GM23338 (cell line): ENCODE measurements at regions not wholly inside any gene's neighbourhood (a gene's known extent, or its start where the extent isn't known, plus 50 kb on each side); places are given as distances from the start of the nearest gene placed in this dataset.

Experiments used
- CREB1 ChIP-seq: fragments of 250-450 bp; sonication (Bioruptor Pico); IDR thresholded peaks from 2 replicates; pipeline ENCODE4 v1.5.0; 2020; ENCODE audit warnings: low read depth, mild to moderate bottlenecking, moderate library complexity
- EZH2 ChIP-seq: fragments of 200-600 bp; sonication (generic); IDR thresholded peaks from one replicate; pipeline ENCODE4 v1.8.0; 2017; ENCODE audit warnings: antibody characterized with exemption, mild to moderate bottlenecking, low read depth; ENCODE audit not compliant: unreplicated experiment
- EZH2phosphoT487 ChIP-seq: fragments of 200-600 bp; sonication (generic); IDR thresholded peaks from one replicate; pipeline ENCODE4 v1.8.1; 2018; ENCODE audit warnings: antibody characterized with exemption; ENCODE audit not compliant: unreplicated experiment
- JUNB ChIP-seq: IDR thresholded peaks from one replicate; pipeline ENCODE4 v1.6.1; 2016; ENCODE audit warnings: antibody characterized with exemption; ENCODE audit not compliant: unreplicated experiment
- NANOG ChIP-seq: IDR thresholded peaks from 2 replicates; pipeline ENCODE4 v1.6.1; 2016; ENCODE audit warnings: antibody characterized with exemption, borderline replicate concordance
- POLR2AphosphoS5 ChIP-seq: IDR thresholded peaks from 2 replicates; pipeline ENCODE4 v1.6.1; 2016; ENCODE audit warnings: antibody characterized with exemption, low read depth
- STAT1 ChIP-seq: IDR thresholded peaks from one replicate; pipeline ENCODE4 v1.6.1; 2016; ENCODE audit warnings: antibody characterized with exemption; ENCODE audit not compliant: unreplicated experiment
- ZNF114 ChIP-seq: fragments of 250-450 bp; sonication (Bioruptor Pico); IDR thresholded peaks from 2 replicates; pipeline ENCODE4 v1.5.0; 2020; ENCODE audit warnings: mild to moderate bottlenecking, moderate library complexity
- ZNF331 ChIP-seq: fragments of 250-450 bp; sonication (Bioruptor Pico); IDR thresholded peaks from 2 replicates; pipeline ENCODE4 v1.5.0; 2020; ENCODE audit warnings: low read depth, mild to moderate bottlenecking, moderate library complexity
- TF ChIP-seq, protein P1 (sequence below), 2 experiments: fragments of 200-600 bp in 1 of 2; sonication (generic) in 1 of 2; conservative IDR thresholded peaks; 2 replicates each; pipeline versions ENCODE4 v1.5.1 to v1.6.1; 2016 to 2017; ENCODE audit warnings: antibody characterized with exemption in 2 of 2, low read depth in 2 of 2, mild to moderate bottlenecking in 2 of 2, moderate library complexity in 1 of 2
- TF ChIP-seq, protein P2 (sequence below): IDR thresholded peaks from one replicate; pipeline ENCODE4 v1.6.1; 2018; ENCODE audit warnings: antibody characterized with exemption; ENCODE audit not compliant: unreplicated experiment
- TF ChIP-seq, protein P3 (sequence below): IDR thresholded peaks from 2 replicates; pipeline ENCODE4 v1.6.1; 2016; ENCODE audit warnings: antibody characterized with exemption
- TF ChIP-seq, protein P4 (sequence below): fragments of 250-450 bp; sonication (Bioruptor Pico); IDR thresholded peaks from 2 replicates; pipeline ENCODE4 v1.5.0; 2020; ENCODE audit warnings: mild to moderate bottlenecking, moderate library complexity

DNA sequence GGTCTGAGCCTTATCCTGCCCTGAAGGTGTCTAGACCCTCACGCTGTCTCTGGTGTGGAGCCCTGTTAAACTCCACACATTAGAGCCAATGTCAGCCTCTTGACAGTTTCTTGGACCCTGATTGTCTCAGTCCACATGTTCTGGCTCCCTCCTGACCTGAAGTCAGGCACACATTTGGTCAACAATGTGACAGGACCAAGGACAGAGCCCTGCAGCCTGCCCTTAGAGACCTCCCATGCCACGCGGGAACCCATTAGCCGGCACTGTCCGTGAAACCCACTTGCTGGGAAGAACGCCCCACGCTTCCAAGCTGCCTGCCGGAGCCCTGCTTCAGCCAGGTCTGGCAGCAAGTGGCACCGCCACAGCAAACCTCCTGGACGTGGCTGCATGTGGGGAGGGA is 162.7 kb upstream of the LINGO1 start:
- TF ChIP-seq ZNF114 (CRISPR knock-in tag) (no peak), POLR2AphosphoS5 (no peak), EZH2 (no peak), EZH2phosphoT487 (no peak), NANOG (no peak), CREB1 (CRISPR knock-in tag) (no peak), ZNF331 (CRISPR knock-in tag) (no peak), JUNB (no peak), STAT1 (no peak)
- TF ChIP-seq, protein P1, sequence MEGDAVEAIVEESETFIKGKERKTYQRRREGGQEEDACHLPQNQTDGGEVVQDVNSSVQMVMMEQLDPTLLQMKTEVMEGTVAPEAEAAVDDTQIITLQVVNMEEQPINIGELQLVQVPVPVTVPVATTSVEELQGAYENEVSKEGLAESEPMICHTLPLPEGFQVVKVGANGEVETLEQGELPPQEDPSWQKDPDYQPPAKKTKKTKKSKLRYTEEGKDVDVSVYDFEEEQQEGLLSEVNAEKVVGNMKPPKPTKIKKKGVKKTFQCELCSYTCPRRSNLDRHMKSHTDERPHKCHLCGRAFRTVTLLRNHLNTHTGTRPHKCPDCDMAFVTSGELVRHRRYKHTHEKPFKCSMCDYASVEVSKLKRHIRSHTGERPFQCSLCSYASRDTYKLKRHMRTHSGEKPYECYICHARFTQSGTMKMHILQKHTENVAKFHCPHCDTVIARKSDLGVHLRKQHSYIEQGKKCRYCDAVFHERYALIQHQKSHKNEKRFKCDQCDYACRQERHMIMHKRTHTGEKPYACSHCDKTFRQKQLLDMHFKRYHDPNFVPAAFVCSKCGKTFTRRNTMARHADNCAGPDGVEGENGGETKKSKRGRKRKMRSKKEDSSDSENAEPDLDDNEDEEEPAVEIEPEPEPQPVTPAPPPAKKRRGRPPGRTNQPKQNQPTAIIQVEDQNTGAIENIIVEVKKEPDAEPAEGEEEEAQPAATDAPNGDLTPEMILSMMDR (conservative IDR thresholded peaks at IDR 0.05; ENCODE audit: low read depth in 2 of 2): no peak
- TF ChIP-seq, protein P2, sequence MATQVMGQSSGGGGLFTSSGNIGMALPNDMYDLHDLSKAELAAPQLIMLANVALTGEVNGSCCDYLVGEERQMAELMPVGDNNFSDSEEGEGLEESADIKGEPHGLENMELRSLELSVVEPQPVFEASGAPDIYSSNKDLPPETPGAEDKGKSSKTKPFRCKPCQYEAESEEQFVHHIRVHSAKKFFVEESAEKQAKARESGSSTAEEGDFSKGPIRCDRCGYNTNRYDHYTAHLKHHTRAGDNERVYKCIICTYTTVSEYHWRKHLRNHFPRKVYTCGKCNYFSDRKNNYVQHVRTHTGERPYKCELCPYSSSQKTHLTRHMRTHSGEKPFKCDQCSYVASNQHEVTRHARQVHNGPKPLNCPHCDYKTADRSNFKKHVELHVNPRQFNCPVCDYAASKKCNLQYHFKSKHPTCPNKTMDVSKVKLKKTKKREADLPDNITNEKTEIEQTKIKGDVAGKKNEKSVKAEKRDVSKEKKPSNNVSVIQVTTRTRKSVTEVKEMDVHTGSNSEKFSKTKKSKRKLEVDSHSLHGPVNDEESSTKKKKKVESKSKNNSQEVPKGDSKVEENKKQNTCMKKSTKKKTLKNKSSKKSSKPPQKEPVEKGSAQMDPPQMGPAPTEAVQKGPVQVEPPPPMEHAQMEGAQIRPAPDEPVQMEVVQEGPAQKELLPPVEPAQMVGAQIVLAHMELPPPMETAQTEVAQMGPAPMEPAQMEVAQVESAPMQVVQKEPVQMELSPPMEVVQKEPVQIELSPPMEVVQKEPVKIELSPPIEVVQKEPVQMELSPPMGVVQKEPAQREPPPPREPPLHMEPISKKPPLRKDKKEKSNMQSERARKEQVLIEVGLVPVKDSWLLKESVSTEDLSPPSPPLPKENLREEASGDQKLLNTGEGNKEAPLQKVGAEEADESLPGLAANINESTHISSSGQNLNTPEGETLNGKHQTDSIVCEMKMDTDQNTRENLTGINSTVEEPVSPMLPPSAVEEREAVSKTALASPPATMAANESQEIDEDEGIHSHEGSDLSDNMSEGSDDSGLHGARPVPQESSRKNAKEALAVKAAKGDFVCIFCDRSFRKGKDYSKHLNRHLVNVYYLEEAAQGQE: peak; percentile 65
- TF ChIP-seq, protein P3, sequence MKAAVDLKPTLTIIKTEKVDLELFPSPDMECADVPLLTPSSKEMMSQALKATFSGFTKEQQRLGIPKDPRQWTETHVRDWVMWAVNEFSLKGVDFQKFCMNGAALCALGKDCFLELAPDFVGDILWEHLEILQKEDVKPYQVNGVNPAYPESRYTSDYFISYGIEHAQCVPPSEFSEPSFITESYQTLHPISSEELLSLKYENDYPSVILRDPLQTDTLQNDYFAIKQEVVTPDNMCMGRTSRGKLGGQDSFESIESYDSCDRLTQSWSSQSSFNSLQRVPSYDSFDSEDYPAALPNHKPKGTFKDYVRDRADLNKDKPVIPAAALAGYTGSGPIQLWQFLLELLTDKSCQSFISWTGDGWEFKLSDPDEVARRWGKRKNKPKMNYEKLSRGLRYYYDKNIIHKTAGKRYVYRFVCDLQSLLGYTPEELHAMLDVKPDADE: no peak
- TF ChIP-seq, protein P4, sequence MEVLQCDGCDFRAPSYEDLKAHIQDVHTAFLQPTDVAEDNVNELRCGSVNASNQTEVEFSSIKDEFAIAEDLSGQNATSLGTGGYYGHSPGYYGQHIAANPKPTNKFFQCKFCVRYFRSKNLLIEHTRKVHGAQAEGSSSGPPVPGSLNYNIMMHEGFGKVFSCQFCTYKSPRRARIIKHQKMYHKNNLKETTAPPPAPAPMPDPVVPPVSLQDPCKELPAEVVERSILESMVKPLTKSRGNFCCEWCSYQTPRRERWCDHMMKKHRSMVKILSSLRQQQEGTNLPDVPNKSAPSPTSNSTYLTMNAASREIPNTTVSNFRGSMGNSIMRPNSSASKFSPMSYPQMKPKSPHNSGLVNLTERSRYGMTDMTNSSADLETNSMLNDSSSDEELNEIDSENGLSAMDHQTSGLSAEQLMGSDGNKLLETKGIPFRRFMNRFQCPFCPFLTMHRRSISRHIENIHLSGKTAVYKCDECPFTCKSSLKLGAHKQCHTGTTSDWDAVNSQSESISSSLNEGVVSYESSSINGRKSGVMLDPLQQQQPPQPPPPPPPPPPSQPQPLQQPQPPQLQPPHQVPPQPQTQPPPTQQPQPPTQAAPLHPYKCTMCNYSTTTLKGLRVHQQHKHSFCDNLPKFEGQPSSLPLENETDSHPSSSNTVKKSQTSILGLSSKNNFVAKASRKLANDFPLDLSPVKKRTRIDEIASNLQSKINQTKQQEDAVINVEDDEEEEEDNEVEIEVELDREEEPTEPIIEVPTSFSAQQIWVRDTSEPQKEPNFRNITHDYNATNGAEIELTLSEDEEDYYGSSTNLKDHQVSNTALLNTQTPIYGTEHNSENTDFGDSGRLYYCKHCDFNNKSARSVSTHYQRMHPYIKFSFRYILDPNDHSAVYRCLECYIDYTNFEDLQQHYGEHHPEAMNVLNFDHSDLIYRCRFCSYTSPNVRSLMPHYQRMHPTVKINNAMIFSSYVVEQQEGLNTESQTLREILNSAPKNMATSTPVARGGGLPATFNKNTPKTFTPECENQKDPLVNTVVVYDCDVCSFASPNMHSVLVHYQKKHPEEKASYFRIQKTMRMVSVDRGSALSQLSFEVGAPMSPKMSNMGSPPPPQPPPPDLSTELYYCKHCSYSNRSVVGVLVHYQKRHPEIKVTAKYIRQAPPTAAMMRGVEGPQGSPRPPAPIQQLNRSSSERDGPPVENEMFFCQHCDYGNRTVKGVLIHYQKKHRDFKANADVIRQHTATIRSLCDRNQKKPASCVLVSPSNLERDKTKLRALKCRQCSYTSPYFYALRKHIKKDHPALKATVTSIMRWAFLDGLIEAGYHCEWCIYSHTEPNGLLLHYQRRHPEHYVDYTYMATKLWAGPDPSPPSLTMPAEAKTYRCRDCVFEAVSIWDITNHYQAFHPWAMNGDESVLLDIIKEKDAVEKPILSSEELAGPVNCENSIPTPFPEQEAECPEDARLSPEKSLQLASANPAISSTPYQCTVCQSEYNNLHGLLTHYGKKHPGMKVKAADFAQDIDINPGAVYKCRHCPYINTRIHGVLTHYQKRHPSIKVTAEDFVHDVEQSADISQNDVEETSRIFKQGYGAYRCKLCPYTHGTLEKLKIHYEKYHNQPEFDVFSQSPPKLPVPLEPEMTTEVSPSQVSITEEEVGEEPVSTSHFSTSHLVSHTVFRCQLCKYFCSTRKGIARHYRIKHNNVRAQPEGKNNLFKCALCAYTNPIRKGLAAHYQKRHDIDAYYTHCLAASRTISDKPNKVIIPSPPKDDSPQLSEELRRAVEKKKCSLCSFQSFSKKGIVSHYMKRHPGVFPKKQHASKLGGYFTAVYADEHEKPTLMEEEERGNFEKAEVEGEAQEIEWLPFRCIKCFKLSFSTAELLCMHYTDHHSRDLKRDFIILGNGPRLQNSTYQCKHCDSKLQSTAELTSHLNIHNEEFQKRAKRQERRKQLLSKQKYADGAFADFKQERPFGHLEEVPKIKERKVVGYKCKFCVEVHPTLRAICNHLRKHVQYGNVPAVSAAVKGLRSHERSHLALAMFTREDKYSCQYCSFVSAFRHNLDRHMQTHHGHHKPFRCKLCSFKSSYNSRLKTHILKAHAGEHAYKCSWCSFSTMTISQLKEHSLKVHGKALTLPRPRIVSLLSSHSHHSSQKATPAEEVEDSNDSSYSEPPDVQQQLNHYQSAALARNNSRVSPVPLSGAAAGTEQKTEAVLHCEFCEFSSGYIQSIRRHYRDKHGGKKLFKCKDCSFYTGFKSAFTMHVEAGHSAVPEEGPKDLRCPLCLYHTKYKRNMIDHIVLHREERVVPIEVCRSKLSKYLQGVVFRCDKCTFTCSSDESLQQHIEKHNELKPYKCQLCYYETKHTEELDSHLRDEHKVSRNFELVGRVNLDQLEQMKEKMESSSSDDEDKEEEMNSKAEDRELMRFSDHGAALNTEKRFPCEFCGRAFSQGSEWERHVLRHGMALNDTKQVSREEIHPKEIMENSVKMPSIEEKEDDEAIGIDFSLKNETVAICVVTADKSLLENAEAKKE (CRISPR knock-in tag): no peak
